ENCODE measurements at regions not wholly inside any gene's neighbourhood (a gene's known extent, or its start where the extent isn't known, plus 50 kb on each side); places are given as distances from the start of the nearest gene placed in this dataset.

DNA sequence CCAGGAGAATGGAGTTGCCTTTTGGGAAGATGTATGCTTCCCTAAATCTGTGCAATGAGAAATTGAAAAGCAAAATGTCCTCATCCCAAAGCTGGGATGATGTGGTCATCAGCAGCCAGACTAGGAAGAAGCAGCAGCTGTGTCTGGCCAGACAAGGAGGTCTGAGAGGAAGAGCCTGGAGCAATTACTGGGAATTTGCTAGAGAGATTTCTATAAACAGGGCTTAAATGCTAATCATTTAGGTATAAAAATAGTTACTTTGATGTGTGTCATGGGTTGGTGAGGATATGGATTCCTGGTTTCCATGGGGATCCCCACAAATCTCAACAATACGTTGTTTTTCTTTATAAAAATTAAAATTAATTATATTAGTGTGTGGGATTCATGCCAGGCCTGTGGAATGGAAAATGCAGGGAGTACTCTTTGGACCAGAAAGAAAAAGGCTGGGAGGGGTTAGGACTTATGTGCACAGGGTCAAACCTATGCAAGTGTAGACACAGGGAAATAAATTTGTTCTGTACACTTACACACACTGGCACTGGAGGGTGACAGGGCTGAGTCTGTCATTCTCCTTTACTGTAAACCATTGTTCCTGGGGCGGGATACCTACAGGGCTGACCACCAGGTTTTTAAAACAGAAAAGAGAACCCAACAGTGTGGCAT, 58.7 kb upstream of the TRPC7 start:
- no peak overlapping the region for H3K4me3 Mint-ChIP-seq
- H3K27ac Mint-ChIP-seq: no peak overlapping the region
- no peaks in the 10 kb centered on the region for H3K4me1 ChIP-seq (ENCODE audit: control insufficient read depth, insufficient read depth, low read length, poor library complexity, severe bottlenecking)
- H3K4me3 ChIP-seq (ENCODE audit: low read depth, low read length): no peak overlapping the region
- no peak for DNase-seq
- no peaks in the 10 kb centered on the region for H3K27me3 Mint-ChIP-seq
- H3K4me1 Mint-ChIP-seq: no peaks in the 10 kb centered on the region
- peaks cover 0 to 6% (median 0%) of the 10 kb centered on the region in 7 donors for H3K9me3 Mint-ChIP-seq
- no peaks in the 10 kb centered on the region for H3K27me3 ChIP-seq (ENCODE audit: control insufficient read depth, insufficient read depth, low read length)
- no peaks in the 10 kb centered on the region for H3K36me3 ChIP-seq (ENCODE audit: control insufficient read depth, insufficient read depth, low read length)
- no peak overlapping the region for H3K27ac ChIP-seq (ENCODE audit: insufficient read depth, low read length, poor library complexity, severe bottlenecking)
- no peaks in the 10 kb centered on the region for H3K9me3 ChIP-seq (ENCODE audit: control insufficient read depth in 2 of 2, low read length in 2 of 2)
- H3K36me3 Mint-ChIP-seq: no peaks in the 10 kb centered on the region
- no peak for ATAC-seq (ENCODE audit: low read depth in 2 of 2)

DNA sequence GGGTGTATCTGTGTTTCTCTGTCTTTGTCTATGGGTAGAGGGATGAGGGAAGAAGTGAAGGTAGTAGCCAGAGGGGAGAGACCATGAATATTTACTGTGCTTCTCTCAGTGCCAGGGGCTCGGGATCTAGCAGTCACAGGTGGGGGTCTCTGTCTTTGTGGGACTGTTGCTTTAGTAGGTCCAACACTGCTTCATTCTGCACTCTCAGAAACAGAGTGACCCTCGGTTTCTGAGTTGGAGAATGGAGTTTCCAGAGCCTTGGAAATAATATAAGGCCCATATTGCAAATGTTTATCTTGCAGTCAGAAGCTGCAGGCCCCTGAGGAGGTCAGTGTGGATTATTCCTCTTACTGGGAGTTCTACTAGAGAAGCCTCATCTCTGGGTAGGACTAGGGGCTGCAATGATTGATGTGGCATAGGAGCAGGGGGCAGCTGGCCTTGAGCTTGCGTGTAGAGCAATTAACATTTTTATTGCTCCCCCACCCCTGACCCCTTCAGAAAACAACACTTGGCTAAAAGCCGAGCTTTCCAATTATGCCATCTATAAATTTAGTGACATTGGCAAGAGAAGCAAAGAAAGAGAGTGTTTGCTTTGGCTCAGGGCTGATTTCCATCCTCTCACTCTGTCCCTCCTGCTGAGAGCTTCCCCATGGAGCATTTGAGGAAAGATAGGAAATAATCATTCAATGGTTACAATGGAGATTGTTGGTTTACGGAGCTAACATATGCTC, 55.0 kb upstream of the TRPC7 start:
- Mint-ChIP-seq H3K36me3 (no peaks in the 10 kb centered on the region), H3K9me3 (peaks cover 0 to 6% (median 0%) of the 10 kb centered on the region in 7 donors), H3K4me1 (no peaks in the 10 kb centered on the region), H3K4me3 (no peak overlapping the region), H3K27ac (no peak overlapping the region), H3K27me3 (no peaks in the 10 kb centered on the region)
- no peak overlapping the region for H3K27ac ChIP-seq (ENCODE audit: insufficient read depth, low read length, poor library complexity, severe bottlenecking)
- no peaks in the 10 kb centered on the region for H3K4me1 ChIP-seq (ENCODE audit: control insufficient read depth, insufficient read depth, low read length, poor library complexity, severe bottlenecking)
- no peak for DNase-seq
- no peak overlapping the region for H3K4me3 ChIP-seq (ENCODE audit: low read depth, low read length)
- ATAC-seq (ENCODE audit: low read depth in 2 of 2): no peak
- H3K36me3 ChIP-seq (ENCODE audit: control insufficient read depth, insufficient read depth, low read length): no peaks in the 10 kb centered on the region
- H3K9me3 ChIP-seq (ENCODE audit: control insufficient read depth in 2 of 2, low read length in 2 of 2): no peaks in the 10 kb centered on the region
- no peaks in the 10 kb centered on the region for H3K27me3 ChIP-seq (ENCODE audit: control insufficient read depth, insufficient read depth, low read length)

DNA sequence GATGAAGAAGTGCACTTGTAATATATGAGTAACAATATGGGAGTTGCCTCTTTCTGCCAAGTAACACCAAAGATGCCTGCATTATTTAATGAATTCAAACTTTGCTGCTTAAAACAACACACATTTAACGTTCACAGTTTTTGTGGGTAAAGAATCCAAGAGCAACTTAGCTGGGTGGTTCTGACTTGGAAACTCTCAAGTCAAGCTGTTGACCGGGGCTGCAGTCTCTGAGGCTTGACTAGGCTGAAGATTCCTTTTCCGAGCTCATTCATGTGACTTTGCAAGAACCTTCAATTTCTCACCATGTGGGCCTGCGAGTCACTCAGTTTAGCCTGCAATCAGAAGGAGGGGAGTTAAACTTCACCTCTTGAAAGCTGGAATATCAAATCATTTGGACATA, 53.0 kb upstream of the TRPC7 start:
- Histone ChIP-seq H3K4me3 (ENCODE audit: low read depth, low read length) (no peak overlapping the region), H3K36me3 (ENCODE audit: control insufficient read depth, insufficient read depth, low read length) (no peaks in the 10 kb centered on the region), H3K27ac (ENCODE audit: insufficient read depth, low read length, poor library complexity, severe bottlenecking) (no peak overlapping the region), H3K27me3 (ENCODE audit: control insufficient read depth, insufficient read depth, low read length) (no peaks in the 10 kb centered on the region), H3K9me3 (ENCODE audit: control insufficient read depth in 2 of 2, low read length in 2 of 2) (no peaks in the 10 kb centered on the region), H3K4me1 (ENCODE audit: control insufficient read depth, insufficient read depth, low read length, poor library complexity, severe bottlenecking) (no peaks in the 10 kb centered on the region)
- Mint-ChIP-seq H3K27ac (no peak overlapping the region), H3K36me3 (no peaks in the 10 kb centered on the region), H3K4me1 (no peaks in the 10 kb centered on the region), H3K9me3 (peaks cover 0 to 6% (median under 1%) of the 10 kb centered on the region in 7 donors), H3K4me3 (no peak overlapping the region), H3K27me3 (no peaks in the 10 kb centered on the region)
- ATAC-seq (ENCODE audit: low read depth in 2 of 2): no peak
- DNase-seq: no peak
